HG02852 (cell line): ENCODE measurements at regions not wholly inside any gene's neighbourhood (a gene's known extent, or its start where the extent isn't known, plus 50 kb on each side); places are given as distances from the start of the nearest gene placed in this dataset.
"Not testable (repeated sequence)": the region's sequence is repeated elsewhere in the genome, so short reads cannot be mapped to it uniquely, and the experiment has no call there.

ENCODE experiments used
- ATAC-seq: cut with Tn5 transposase; IDR thresholded peaks from one replicate; pipeline ENCODE4 v1.9.1; 2021; ENCODE audit warnings: mild to moderate bottlenecking, moderate library complexity; ENCODE audit not compliant: unreplicated experiment

GRCh38 chr15:95698951-95699350 lies 631.5 kb upstream of the NR2F2 start:
- no peak for ATAC-seq

DNA sequence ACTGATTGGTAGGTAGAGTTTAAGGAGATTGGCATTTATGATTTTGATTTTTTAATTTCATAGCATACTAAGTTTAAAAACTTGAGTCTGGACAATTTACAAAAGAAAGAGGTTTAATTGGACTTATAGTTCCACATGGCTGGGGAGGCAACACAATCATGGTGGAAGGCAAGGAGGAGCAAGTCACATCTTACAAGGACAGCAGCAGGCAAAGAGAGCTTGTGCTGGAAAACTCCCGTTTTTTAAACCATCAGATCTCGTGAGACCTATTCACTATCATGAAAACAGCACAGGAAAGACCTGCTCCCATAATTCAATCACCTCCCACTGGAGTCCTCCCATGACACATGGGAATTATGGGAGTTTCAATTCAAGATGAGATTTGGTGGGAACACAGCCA lies 630.9 kb upstream of the NR2F2 start:
- no peak for ATAC-seq

DNA sequence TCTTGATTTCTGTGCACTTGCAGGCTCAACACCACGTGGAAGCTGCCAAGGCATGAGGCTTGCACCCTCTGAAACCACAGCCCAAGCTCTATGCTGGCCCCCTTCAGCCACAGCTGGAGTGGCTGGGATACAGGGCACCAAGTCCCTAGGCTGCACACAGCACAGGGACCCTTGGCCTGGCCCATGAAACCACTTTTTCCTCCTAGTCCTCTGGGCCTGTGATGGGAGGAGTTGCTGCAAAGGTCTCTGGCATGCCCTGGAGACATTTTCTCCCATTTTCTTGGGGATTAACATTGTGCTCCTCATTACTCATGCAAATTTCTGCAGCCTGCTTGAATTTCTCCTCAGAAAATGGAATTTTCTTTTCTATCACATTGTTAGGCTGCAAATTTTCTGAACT lies 629.8 kb upstream of the NR2F2 start:
- ATAC-seq = not testable (repeated sequence)

GRCh38 chr15:95701410-95701809 lies 629.1 kb upstream of the NR2F2 start:
- no peak for ATAC-seq

DNA sequence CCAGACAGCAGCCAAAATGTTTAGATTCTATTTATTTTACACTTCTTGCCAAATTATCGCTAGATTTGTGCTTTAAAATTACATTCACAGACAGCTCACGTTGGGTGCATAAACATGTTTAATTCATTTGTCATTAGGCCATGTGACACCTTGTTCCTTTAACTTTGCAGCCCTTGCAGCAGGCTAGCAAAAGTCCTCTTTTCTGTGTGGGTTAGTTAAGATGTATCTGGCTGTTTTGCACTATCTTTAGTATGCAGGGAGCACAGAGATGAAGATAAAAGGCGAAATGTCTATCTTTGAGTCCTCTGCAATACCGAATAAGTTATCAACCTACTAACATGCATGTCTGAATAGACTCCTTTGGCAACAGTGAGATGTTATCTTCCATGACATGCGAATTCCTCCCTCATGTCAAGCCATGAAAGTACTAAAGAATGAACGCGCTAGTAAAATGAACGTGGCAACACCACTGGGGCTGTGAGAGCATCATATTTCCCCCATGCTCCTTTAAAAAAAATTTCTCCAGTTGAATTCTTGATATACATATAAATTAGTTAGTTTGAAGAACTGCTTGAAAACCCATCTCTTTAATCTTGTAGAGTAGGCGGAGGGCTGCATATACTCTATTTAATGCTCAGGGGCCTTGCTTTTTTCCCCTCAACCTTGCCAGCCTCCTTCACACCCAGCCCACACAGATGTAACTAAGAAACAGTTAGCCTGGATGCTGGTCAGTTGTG lies 620.4 kb upstream of the NR2F2 start:
- ATAC-seq = no peak

- ATAC-seq = no peak
Measured at GRCh38 chr15:95712785-95713184, 617.7 kb upstream of the NR2F2 start.

GRCh38 chr15:95713324-95713723 lies 617.2 kb upstream of the NR2F2 start:
- no peak for ATAC-seq

DNA sequence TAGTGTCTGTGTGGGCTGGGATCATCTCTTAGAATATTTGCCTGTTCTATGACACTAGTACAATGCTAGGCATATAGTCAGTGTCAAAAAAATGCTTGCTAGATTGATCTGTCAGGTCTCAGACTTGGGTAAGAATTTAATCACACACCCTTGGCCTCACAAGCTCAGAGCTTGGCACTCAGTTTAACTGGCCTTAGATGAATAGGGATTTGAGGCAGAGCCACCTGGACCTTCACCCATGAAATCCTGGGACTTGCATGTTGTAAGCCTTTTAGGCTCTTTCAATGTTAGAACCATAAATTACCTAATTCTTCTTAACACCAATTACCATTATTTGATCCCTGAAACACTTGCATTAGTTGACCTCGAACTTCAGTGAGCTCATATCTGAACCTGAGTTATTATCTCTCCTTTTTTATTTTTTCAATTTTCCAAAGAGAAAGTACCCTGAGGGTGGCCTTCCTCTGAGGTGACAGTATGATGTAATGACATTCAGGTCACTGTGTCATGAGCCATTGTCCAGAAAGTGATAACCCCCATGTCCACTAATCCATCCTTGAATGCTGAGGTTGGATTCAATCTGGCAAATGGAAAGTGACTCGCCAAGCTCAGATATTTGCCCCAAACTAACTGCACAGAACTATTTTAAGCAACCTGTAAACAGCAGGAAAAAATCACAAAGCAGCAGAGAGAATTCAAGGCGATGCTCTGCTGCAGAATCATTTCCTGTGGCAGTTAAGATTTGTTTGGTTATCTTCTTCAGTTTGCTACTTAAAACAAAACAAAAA lies 615.2 kb upstream of the NR2F2 start:
- no peak for ATAC-seq

DNA sequence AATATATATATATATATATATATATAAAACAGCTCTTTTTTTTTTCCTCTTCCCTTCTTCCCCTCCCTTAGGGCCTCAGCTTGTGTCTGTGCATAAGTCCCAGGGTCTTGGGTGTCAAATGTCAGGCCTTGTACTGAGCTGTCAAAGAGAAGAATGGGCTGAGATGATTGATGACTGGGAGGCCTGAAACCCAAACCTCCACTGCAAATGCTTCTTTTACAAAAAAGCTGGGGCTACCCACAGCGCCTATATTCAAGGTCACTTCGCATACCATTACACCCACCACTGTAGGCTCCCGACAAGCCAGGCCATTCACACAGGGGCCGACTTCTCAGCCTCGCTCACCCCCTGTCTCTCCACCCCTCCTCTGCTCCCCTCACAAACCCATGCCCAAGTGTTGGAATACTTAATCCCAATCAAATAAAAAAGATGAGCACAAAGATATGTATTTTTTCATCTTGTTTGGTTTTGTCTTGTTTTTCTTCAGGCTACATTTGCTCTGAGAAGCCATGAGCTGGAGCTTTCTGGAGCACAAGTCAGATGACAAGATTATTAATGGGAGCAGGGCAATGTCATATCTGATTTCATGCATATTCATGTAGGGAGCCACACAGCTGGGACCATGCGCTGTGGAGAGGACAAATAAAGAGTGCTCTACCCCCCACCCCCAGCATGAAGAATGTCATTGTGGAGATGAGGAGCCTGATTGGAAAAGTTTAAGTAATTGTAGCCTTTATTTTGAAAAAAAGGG lies 614.4 kb upstream of the NR2F2 start:
- ATAC-seq = no peak

DNA sequence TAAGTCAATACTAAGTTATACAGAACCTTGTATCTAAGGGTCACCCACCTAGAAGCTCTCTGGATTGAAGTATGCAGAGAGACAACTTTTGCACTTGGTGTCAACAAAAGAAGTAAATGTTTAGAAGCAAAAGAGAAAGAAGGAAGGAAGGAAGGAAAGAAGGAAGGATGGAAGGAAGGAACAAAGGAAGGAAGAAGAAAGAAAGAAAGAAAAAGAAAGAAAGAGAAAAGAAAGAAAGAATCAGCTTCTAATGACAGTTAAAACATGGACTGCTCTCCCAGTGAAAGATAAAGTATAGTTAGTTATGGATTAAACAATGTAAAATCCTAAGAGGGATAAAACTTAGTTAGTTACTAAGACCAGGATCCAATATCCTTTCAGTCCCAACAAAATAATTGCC lies 613.8 kb upstream of the NR2F2 start:
- no peak for ATAC-seq

DNA sequence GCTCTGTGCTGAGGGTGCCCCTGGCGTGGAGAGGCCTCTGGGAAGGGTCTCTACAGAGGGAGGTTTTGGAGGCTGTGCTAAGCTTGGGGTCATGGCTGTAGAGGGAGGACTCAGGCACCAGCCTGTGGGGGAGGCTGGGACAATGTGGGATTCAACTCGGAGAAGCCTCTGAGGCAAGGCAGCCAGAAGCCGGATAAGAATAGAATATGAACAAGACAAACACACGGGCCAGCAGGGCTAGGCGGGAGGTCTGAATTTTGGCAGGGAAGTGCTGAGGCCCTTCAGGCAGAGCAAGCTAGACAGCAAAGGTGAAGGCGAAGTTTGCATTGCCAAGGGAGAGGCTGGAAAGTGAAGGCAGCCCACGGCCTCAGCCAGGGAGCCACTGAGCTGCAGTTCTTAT lies 612.1 kb upstream of the NR2F2 start:
- no peak for ATAC-seq

- no peak for ATAC-seq
Measured at GRCh38 chr15:95724908-95725633, 605.4 kb upstream of the NR2F2 start.

- no peak for ATAC-seq
Measured at GRCh38 chr15:95726891-95727290, 603.6 kb upstream of the NR2F2 start.

GRCh38 chr15:95733931-95734330 lies 596.6 kb upstream of the NR2F2 start:
- no peak for ATAC-seq

- ATAC-seq = no peak
Measured at GRCh38 chr15:95734422-95735316, 595.8 kb upstream of the NR2F2 start.

DNA sequence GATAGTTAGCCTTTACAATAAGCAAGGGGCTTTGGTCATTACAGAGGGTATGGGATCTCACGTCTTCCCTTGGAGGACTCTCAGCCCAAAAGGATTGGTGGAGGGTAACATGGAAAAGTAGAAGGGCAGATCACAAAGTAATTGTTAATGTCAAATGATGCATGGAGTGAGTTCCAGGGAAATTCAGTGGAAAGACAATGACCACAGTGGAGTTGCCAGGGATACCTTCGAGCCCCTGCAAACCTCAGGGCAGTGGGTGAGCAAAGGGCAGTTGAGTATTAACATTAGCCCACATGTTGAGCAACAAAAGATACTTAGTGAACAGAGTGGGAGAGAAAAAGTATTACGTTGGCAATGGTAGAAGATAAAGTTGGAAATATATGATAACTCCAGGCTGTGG lies 593.4 kb upstream of the NR2F2 start:
- ATAC-seq = no peak

DNA sequence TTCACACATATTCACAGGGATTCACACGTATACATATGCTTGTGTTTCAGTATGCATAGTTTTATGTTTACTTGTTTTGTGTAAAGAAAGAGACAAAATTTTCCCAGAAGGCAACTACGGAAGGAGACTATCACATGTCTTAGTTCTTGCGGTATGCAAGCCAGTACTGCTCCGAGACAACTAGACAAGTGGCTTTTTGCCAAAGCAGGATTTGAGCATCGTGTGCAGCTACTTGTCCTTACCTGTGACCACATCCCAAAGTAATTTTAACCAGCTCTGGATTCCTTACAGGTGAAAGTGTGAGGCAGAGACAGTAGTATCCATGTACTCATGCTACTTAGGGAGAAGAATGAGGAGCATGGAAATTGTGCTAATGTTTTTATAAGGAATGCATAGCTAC lies 591.4 kb upstream of the NR2F2 start:
- no peak for ATAC-seq

- no peak for ATAC-seq
Measured at GRCh38 chr15:95741830-95742229, 588.7 kb upstream of the NR2F2 start.

DNA sequence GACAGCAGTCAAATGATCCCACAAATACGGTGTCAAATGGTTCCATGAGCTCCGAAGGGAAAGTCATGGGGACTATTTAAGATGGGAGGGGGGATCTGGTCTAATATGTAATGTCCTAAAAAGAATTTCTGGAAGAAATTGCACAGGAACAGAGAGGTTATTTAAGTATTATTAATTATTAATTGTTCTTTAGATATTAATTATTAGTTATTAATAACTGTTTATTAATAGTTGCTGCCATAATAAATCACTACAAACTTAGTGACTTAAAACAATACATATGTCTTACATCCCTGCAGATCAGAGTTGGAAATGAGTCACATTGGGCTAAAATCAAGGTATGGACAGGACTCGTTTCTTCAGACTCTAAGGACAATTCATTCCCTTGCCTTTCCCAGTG lies 588.2 kb upstream of the NR2F2 start:
- ATAC-seq = no peak

DNA sequence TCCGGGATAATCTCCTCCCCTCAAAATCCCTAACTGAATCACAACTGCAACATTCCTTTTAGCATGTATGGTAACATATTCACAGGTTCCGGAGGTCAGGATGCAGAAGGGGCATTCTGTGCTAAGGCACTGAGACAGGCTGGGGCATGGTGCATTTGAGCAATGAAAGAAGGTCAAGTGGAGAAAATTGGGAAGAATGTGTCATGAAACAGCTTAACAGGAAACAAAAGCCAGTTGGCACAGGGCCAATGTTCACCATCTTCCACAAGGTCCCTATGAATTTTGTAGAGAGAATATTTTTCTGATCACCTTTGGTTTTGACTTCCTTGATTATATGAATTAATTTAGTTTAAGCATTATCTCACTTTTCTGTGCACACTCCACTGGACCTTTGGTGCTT lies 587.7 kb upstream of the NR2F2 start:
- no peak for ATAC-seq
